B cell (primary cell): ENCODE measurements at regions not wholly inside any gene's neighbourhood (a gene's known extent, or its start where the extent isn't known, plus 50 kb on each side); places are given as distances from the start of the nearest gene placed in this dataset.

Source experiments
- ATAC-seq: fragments of 200-7000 bp; cut with Tn5 transposase; one replicate; pipeline ENCODE4 v1.10.0; 2021; ENCODE audit warnings: low read depth, mild to moderate bottlenecking, moderate number of reproducible peaks, moderate library complexity
- CTCF ChIA-PET: fragments of 350-600 bp; sonication (Branson Sonifier 250); formaldehyde crosslinking; loops from one replicate; lab custom pipeline; 2021; ENCODE audit warnings: antibody characterized with exemption, inconsistent platforms; lab: Charles Lee
- POLR2A ChIA-PET: fragments of 350-600 bp; sonication (Branson Sonifier 250); formaldehyde crosslinking; loops from one replicate; lab custom pipeline; 2021; ENCODE audit warnings: antibody characterized with exemption; lab: Charles Lee
- DNase-seq: peaks from one replicate; pipeline ENCODE4 v3.0.0; 2013
- H2AFZ ChIP-seq: 2 replicates; pipeline ENCODE4 v1.6.1; 2012; ENCODE audit warnings: mild to moderate bottlenecking, low read depth, low read length; ENCODE audit not compliant: insufficient read depth, poor library complexity, severe bottlenecking
- H3K27ac ChIP-seq, 2 donors: 1 replicate in 1 of 2; 2 replicates in 1 of 2; pipeline ENCODE4 v1.5.1; 2012 to 2013; ENCODE audit warnings: low read length in 2 of 2, mild to moderate bottlenecking in 2 of 2, moderate library complexity in 1 of 2
- H3K27me3 ChIP-seq, 4 experiments: fragments of 200-600 bp in 1 of 4; sonication (generic) in 1 of 4; replicated peaks in 1 of 4; 1 replicate in 2 of 4; 2 replicates in 2 of 4; pipeline versions ENCODE4 v1.6.1 to v1.7.0; 2013 to 2016; ENCODE audit warnings: low read length in 3 of 4, mild to moderate bottlenecking in 2 of 4, mixed read lengths in 1 of 4, moderate library complexity in 1 of 4; ENCODE audit not compliant: insufficient read depth in 4 of 4, control insufficient read depth in 3 of 4; ENCODE audit errors: control extremely low read depth in 1 of 4
- H3K36me3 ChIP-seq, 2 experiments: replicated peaks in 1 of 2; 1 replicate in 1 of 2; 2 replicates in 1 of 2; pipeline versions ENCODE4 v1.6.1 to v1.7.1; 2013; ENCODE audit warnings: low read length in 1 of 2; ENCODE audit not compliant: insufficient read depth in 2 of 2, control insufficient read depth in 1 of 2; ENCODE audit errors: control extremely low read depth in 1 of 2, extremely low read depth in 1 of 2
- H3K4me1 ChIP-seq, 2 donors: fragments of 200-600 bp in 1 of 2; sonication (generic) in 1 of 2; 1 replicate in 1 of 2; 2 replicates in 1 of 2; pipeline versions ENCODE4 v1.5.1 to v1.6.1; 2013 to 2017; ENCODE audit warnings: low read length in 2 of 2; ENCODE audit not compliant: control insufficient read depth in 2 of 2, insufficient read depth in 2 of 2
- H3K4me2 ChIP-seq: replicated peaks from 2 replicates; pipeline ENCODE3; 2012; ENCODE audit warnings: mild to moderate bottlenecking, low read depth, low read length; ENCODE audit not compliant: poor library complexity, severe bottlenecking
- H3K4me3 ChIP-seq, 5 experiments: fragments of 200-600 bp in 1 of 5; sonication (generic) in 1 of 5; 1 replicate in 3 of 5; 2 replicates in 2 of 5; pipeline versions ENCODE4 v1.5.1 to v1.7.0; 2011 to 2016; ENCODE audit warnings: low read length in 4 of 5, mild to moderate bottlenecking in 4 of 5, low read depth in 2 of 5, control low read depth in 1 of 5, moderate library complexity in 1 of 5; ENCODE audit not compliant: insufficient read depth in 1 of 5; ENCODE audit errors: control extremely low read depth in 1 of 5, extremely low read depth in 1 of 5
- H3K79me2 ChIP-seq: fragments of 200-600 bp; sonication (generic); one replicate; pipeline ENCODE4 v1.6.0; 2016; ENCODE audit warnings: low read length; ENCODE audit not compliant: control insufficient read depth, insufficient read depth
- H3K9ac ChIP-seq: fragments of 200-600 bp; sonication (generic); 2 replicates; pipeline ENCODE4 v1.6.1; 2017; ENCODE audit warnings: mild to moderate bottlenecking, low read length, moderate library complexity
- H3K9me3 ChIP-seq, 3 donors: one replicate each; pipeline versions ENCODE4 v1.6.1 to v1.7.1; 2013; ENCODE audit warnings: low read length in 2 of 3; ENCODE audit not compliant: control insufficient read depth in 2 of 3, insufficient read depth in 1 of 3; ENCODE audit errors: control extremely low read depth in 1 of 3
- H4K20me1 ChIP-seq: 2 replicates; pipeline ENCODE4 v1.6.0; 2012; ENCODE audit warnings: mild to moderate bottlenecking, low read length; ENCODE audit not compliant: insufficient read depth, control insufficient read depth, poor library complexity, severe bottlenecking
- H3K27ac Mint-ChIP-seq: one replicate; pipeline ENCODE4 v1.8.0; 2021; ENCODE audit warnings: mixed read lengths
- H3K27me3 Mint-ChIP-seq: one replicate; pipeline ENCODE4 v1.8.0; 2021; ENCODE audit warnings: mixed read lengths
- H3K4me1 Mint-ChIP-seq: one replicate; pipeline ENCODE4 v1.8.0; 2021; ENCODE audit warnings: mixed read lengths
- H3K4me3 Mint-ChIP-seq: one replicate; pipeline ENCODE4 v1.8.0; 2021; ENCODE audit warnings: mixed read lengths
- H3K9me3 Mint-ChIP-seq: one replicate; pipeline ENCODE4 v1.8.0; 2022; ENCODE audit warnings: mixed read lengths; ENCODE audit not compliant: insufficient read depth
- EZH2 ChIP-seq: IDR thresholded peaks from 2 replicates; pipeline ENCODE4 v1.6.1; 2012; ENCODE audit warnings: borderline replicate concordance, low read depth, mild to moderate bottlenecking, moderate library complexity, low read length; ENCODE audit not compliant: insufficient read depth, poor library complexity, severe bottlenecking
- WGBS: methylation state at CpG from one replicate; pipeline ENCODE4 v1.1.5; 2013; ENCODE audit warnings: missing lambda C conversion rate; ENCODE audit not compliant: insufficient coverage; 5-methylcytosine and 5-hydroxymethylcytosine counted together
- intact Hi-C: fragments of 100-400 bp; cut with micrococcal nuclease; formaldehyde crosslinking; loops from one replicate; pipeline ENCODE4 v1.10.0; 2022
- TF ChIP-seq, protein P1 (sequence below): fragments of 200-600 bp; IDR thresholded peaks from one replicate; pipeline ENCODE4 v1.8.0; 2022; ENCODE audit warnings: antibody characterized with exemption, mild to moderate bottlenecking

DNA sequence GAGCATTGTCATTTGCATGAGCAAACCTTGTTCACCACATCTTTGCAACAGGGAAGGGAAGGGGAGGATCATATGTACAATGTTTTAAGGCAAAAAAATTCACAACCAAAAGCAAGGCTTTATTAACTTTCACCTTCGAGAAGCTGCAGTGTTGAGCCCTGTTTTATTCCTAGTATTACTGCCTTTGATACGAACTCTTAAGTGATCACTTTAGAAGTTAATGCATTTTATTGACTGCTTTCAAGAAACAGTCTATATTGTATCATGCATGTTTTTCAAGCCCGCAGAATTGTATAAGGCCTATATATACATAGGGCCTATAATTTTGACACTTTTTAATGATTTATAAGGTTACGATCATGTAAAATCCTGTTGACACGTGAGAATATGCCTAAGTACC lies 117.5 kb upstream of the VPREB1 start:
- ChIA-PET CTCF (interaction anchor here (1.3 kb wide), 2 partner anchors 9 to 155 kb away, joined by 3 to 5 read pairs; no protein-coding TSS in a partner anchor), POLR2A (no interaction called here)
- H2AFZ ChIP-seq, result no peak overlapping the region
- no peaks in the 10 kb centered on the region for H4K20me1 ChIP-seq
- no peak overlapping the region for H3K4me3 ChIP-seq
- H3K9me3 ChIP-seq, result peaks cover 0 to 8% (median 0%) of the 10 kb centered on the region in 3 donors
- peaks cover 16% of the 10 kb centered on the region for H3K79me2 ChIP-seq
- TF ChIP-seq, protein P1, sequence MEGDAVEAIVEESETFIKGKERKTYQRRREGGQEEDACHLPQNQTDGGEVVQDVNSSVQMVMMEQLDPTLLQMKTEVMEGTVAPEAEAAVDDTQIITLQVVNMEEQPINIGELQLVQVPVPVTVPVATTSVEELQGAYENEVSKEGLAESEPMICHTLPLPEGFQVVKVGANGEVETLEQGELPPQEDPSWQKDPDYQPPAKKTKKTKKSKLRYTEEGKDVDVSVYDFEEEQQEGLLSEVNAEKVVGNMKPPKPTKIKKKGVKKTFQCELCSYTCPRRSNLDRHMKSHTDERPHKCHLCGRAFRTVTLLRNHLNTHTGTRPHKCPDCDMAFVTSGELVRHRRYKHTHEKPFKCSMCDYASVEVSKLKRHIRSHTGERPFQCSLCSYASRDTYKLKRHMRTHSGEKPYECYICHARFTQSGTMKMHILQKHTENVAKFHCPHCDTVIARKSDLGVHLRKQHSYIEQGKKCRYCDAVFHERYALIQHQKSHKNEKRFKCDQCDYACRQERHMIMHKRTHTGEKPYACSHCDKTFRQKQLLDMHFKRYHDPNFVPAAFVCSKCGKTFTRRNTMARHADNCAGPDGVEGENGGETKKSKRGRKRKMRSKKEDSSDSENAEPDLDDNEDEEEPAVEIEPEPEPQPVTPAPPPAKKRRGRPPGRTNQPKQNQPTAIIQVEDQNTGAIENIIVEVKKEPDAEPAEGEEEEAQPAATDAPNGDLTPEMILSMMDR, result no peak
- TF ChIP-seq EZH2, result no peak
- no CpG with 5 or more reads among the region's 5 CpGs for WGBS
- Mint-ChIP-seq H3K4me1 (peaks cover 10% of the 10 kb centered on the region), H3K27ac (no peak overlapping the region), H3K4me3 (no peak overlapping the region), H3K27me3 (no peaks in the 10 kb centered on the region), H3K9me3 (no peaks in the 10 kb centered on the region)
- H3K4me1 ChIP-seq, result no peaks in the 10 kb centered on the region
- H3K27me3 ChIP-seq, result no peaks in the 10 kb centered on the region
- ATAC-seq, result no peak
- intact Hi-C loops, result no loop called here
- no peak overlapping the region for H3K9ac ChIP-seq
- no peaks in the 10 kb centered on the region for H3K36me3 ChIP-seq
- H3K4me2 ChIP-seq, result no peak overlapping the region
- no peak overlapping the region for H3K27ac ChIP-seq
- no peak for DNase-seq

DNA sequence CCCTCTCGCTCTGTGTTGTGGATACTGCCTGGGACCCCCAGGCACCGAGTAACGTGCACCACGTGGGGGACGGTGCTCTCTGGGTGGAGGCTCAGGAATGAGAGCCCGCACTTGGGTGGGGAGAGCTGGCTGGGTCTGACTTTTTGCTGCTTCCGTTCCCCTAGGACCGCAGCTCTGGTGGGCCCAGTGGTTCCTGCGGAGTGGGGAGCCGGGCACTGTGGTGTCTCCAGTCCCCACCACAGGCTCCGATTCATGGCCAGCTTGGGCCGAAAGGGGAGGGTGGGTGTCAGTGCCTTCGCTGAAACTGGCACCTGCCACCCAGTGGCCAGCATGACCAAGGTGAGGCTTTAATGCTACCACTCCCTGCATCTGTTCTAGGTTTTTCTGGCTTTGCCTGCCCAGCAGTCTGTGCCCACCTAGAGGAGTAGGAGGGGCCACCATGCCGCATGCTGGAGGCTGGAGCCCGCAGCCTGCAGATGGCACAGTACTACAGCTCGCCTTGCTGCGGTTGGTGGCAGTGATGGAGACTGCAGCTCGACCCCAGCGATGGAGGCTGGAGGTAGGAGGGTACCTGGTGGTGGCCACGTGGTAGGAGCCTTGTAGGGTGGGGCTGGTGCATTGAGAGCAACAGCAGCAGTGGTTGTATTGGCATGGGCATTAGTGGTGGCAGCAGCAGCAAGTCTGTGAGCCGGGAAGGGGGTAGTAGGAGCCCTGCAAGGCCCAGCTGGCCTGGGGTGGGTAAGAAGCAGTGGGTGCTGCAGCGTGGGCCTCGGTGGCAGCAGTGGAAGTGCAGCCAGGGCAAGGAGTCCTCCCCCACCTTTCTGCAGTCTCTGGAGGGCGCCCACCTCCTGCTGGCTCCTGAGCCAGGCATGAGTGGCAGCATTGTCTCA lies 118.8 kb upstream of the VPREB1 start:
- Histone ChIP-seq H3K36me3 (no peaks in the 10 kb centered on the region), H2AFZ (no peak overlapping the region), H4K20me1 (no peaks in the 10 kb centered on the region), H3K4me3 (no peak overlapping the region), H3K9me3 (peaks cover 0 to 8% (median 0%) of the 10 kb centered on the region in 3 donors), H3K4me2 (no peak overlapping the region), H3K4me1 (no peaks in the 10 kb centered on the region), H3K27ac (no peak overlapping the region), H3K9ac (no peak overlapping the region), H3K79me2 (peaks cover 22% of the 10 kb centered on the region), H3K27me3 (no peaks in the 10 kb centered on the region)
- WGBS, result 95% methylated on average over 21 of the region's 24 CpGs
- no peak for DNase-seq
- H3K27ac Mint-ChIP-seq, result no peak overlapping the region
- peaks cover 8% of the 10 kb centered on the region for H3K4me1 Mint-ChIP-seq
- CTCF ChIA-PET, result interaction anchor here (1.3 to 1.5 kb wide), 2 partner anchors 15 to 95 kb away, joined by 3 read pairs; no protein-coding TSS in a partner anchor
- intact Hi-C loops, result no loop called here
- H3K9me3 Mint-ChIP-seq, result no peaks in the 10 kb centered on the region
- no peak overlapping the region for H3K4me3 Mint-ChIP-seq
- TF ChIP-seq, protein P1, result no peak
- no peak for TF ChIP-seq EZH2
- no peak for ATAC-seq
- no peaks in the 10 kb centered on the region for H3K27me3 Mint-ChIP-seq
- POLR2A ChIA-PET, result no interaction called here
